H1 (cell line): ENCODE measurements at regions not wholly inside any gene's neighbourhood (a gene's known extent, or its start where the extent isn't known, plus 50 kb on each side); places are given as distances from the start of the nearest gene placed in this dataset.

ENCODE experiments used
- TF ChIP-seq, protein P1 (sequence below): IDR thresholded peaks from 2 replicates; pipeline ENCODE4 v1.6.1; 2012; ENCODE audit warnings: inconsistent platforms

GRCh38 chr14:42992930-42993329 is 1386.3 kb downstream of the LRFN5 start (continued):
- TF ChIP-seq, protein P1, sequence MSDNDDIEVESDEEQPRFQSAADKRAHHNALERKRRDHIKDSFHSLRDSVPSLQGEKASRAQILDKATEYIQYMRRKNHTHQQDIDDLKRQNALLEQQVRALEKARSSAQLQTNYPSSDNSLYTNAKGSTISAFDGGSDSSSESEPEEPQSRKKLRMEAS, result no peak
